Liver (tissue), 8 donors: ENCODE measurements at regions not wholly inside any gene's neighbourhood (a gene's known extent, or its start where the extent isn't known, plus 50 kb on each side); places are given as distances from the start of the nearest gene placed in this dataset.

Experiments
- DNase-seq: peaks from one replicate; pipeline ENCODE4 v3.0.0-alpha.2; 2017; ENCODE audit warnings: low spot score
- H3K27ac ChIP-seq, 2 donors: one replicate each; pipeline ENCODE4 v1.7.0; 2013; ENCODE audit warnings: inconsistent platforms in 2 of 2, low read length in 2 of 2, control low read depth in 1 of 2, low read depth in 1 of 2, mild to moderate bottlenecking in 1 of 2
- H3K27me3 ChIP-seq, 4 donors: one replicate each; pipeline versions ENCODE4 v1.6.1 to v1.7.0; 2013; ENCODE audit warnings: low read length in 3 of 4, inconsistent platforms in 1 of 4, mild to moderate bottlenecking in 1 of 4, moderate library complexity in 1 of 4; ENCODE audit not compliant: control insufficient read depth in 4 of 4, insufficient read depth in 4 of 4
- H3K36me3 ChIP-seq, 4 donors: one replicate each; pipeline versions ENCODE4 v1.6.1 to v1.7.0; 2013; ENCODE audit warnings: low read length in 3 of 4, mild to moderate bottlenecking in 3 of 4, low read depth in 1 of 4, moderate library complexity in 1 of 4; ENCODE audit not compliant: control insufficient read depth in 4 of 4, insufficient read depth in 3 of 4
- H3K4me1 ChIP-seq, 4 donors: one replicate each; pipeline versions ENCODE4 v1.6.1 to v1.7.0; 2013; ENCODE audit warnings: low read length in 3 of 4, mild to moderate bottlenecking in 3 of 4, moderate library complexity in 1 of 4; ENCODE audit not compliant: control insufficient read depth in 4 of 4, insufficient read depth in 4 of 4
- H3K4me3 ChIP-seq, 3 donors: one replicate each; pipeline versions ENCODE4 v1.6.1 to v1.7.0; 2013; ENCODE audit warnings: low read length in 3 of 3, control low read depth in 1 of 3, low read depth in 1 of 3, mild to moderate bottlenecking in 1 of 3
- H3K9ac ChIP-seq, 2 donors: one replicate each; pipeline ENCODE4 v1.7.0; 2013; ENCODE audit warnings: low read length in 2 of 2, mild to moderate bottlenecking in 2 of 2, moderate library complexity in 2 of 2, control low read depth in 1 of 2, low read depth in 1 of 2
- H3K9me3 ChIP-seq, 4 donors: one replicate each; pipeline versions ENCODE4 v1.6.1 to v1.7.0; 2013; ENCODE audit warnings: low read length in 3 of 4; ENCODE audit not compliant: control insufficient read depth in 4 of 4
- EGR1 ChIP-seq, 2 donors: IDR thresholded peaks; 2 replicates each; pipeline ENCODE4 v1.6.1; 2016 to 2018; ENCODE audit warnings: antibody characterized with exemption in 2 of 2, low read depth in 2 of 2
- FOXA1 ChIP-seq: IDR thresholded peaks from 2 replicates; pipeline ENCODE4 v1.6.1; 2016; ENCODE audit warnings: antibody characterized with exemption
- FOXA2 ChIP-seq: IDR thresholded peaks from 2 replicates; pipeline ENCODE4 v1.6.1; 2016; ENCODE audit warnings: antibody characterized with exemption
- GABPA ChIP-seq, 2 donors: IDR thresholded peaks in 1 of 2; conservative IDR thresholded peaks in 1 of 2; 2 replicates each; pipeline ENCODE4 v1.6.1; 2016; ENCODE audit warnings: antibody characterized with exemption in 2 of 2, mild to moderate bottlenecking in 1 of 2, moderate library complexity in 1 of 2
- HNF4A ChIP-seq, 2 donors: conservative IDR thresholded peaks; 2 replicates each; pipeline ENCODE4 v1.6.1; 2016; ENCODE audit warnings: antibody characterized with exemption in 2 of 2, mild to moderate bottlenecking in 2 of 2
- HNF4G ChIP-seq: IDR thresholded peaks from 2 replicates; pipeline ENCODE4 v1.6.1; 2016; ENCODE audit warnings: antibody characterized with exemption
- JUND ChIP-seq, 2 donors: IDR thresholded peaks; 2 replicates each; pipeline ENCODE4 v1.6.1; 2016; ENCODE audit warnings: antibody characterized with exemption in 2 of 2
- NR2F2 ChIP-seq: IDR thresholded peaks from 2 replicates; pipeline ENCODE4 v1.6.1; 2016; ENCODE audit warnings: antibody characterized with exemption
- RAD21 ChIP-seq, 2 donors: IDR thresholded peaks; 2 replicates each; pipeline ENCODE4 v1.6.1; 2016; ENCODE audit warnings: antibody characterized with exemption in 2 of 2, mild to moderate bottlenecking in 2 of 2
- RXRA ChIP-seq, 2 donors: IDR thresholded peaks; 2 replicates each; pipeline ENCODE4 v1.6.1; 2017 to 2018; ENCODE audit warnings: antibody characterized with exemption in 2 of 2, mild to moderate bottlenecking in 1 of 2
- SP1 ChIP-seq: IDR thresholded peaks from 2 replicates; pipeline ENCODE4 v1.6.1; 2018; ENCODE audit warnings: antibody characterized with exemption, mild to moderate bottlenecking
- TAF1 ChIP-seq: conservative IDR thresholded peaks from 2 replicates; pipeline ENCODE4 v1.6.1; 2016; ENCODE audit warnings: antibody characterized with exemption, mild to moderate bottlenecking
- YY1 ChIP-seq: IDR thresholded peaks from 2 replicates; pipeline ENCODE4 v1.6.1; 2016; ENCODE audit warnings: antibody characterized with exemption, mild to moderate bottlenecking
- WGBS: extraction: QIAGEN DNeasy Blood & Tissue Kit; methylation state at CpG from one replicate; pipeline ENCODE4 v1.1.7; 2013; 5-methylcytosine and 5-hydroxymethylcytosine counted together
- TF ChIP-seq, protein P1 (sequence below): IDR thresholded peaks from 2 replicates; pipeline ENCODE4 v1.6.1; 2016; ENCODE audit warnings: antibody characterized with exemption, mild to moderate bottlenecking
- TF ChIP-seq, protein P2 (sequence below): IDR thresholded peaks from 2 replicates; pipeline ENCODE4 v1.6.1; 2016; ENCODE audit warnings: antibody characterized with exemption
- TF ChIP-seq, protein P3 (sequence below): fragments of 150-350 bp; IDR thresholded peaks from 2 replicates; pipeline ENCODE4 v1.5.1; 2017; ENCODE audit warnings: improper control_type of control experiment, low read depth, low read length; ENCODE audit not compliant: missing input control
- TF ChIP-seq, protein P4 (sequence below): IDR thresholded peaks from 2 replicates; pipeline ENCODE4 v1.6.1; 2016; ENCODE audit warnings: antibody characterized with exemption
- TF ChIP-seq, protein P5 (sequence below): IDR thresholded peaks from 2 replicates; pipeline ENCODE4 v1.6.1; 2016; ENCODE audit warnings: antibody characterized with exemption
- donor health status: healthy.
- donor health status: healthy.
- donor health status: healthy.
- donor health status: healthy.
- donor health status: healthy.

DNA sequence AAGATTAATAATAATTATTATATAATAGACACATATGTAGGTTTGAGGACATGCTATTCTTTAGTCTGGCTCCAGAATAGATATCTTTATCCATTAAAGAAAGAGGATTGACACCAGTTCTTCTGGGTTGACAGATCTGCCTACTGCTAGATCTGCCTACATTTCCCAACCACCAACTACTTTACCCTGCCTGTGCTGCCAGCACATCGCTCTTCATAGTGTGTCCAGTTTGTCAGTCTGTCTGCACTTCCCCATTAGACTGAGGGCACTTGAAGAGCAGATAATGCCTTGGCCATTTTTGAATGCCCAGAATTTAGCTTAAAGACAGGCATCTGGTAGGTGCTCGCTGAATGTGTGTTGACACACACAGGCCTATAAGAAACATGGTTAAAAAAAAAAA lies 910.1 kb upstream of the FAT3 start:
- H3K36me3 ChIP-seq: no peaks in the 10 kb centered on the region
- TF ChIP-seq RAD21 (IDR thresholded peaks at IDR 0.05) (no peak), NR2F2 (no peak), HNF4G (no peak), GABPA (IDR thresholded peaks at IDR 0.05 in 1 of 2, conservative IDR thresholded peaks at IDR 0.05 in 1 of 2) (no peak), YY1 (no peak), EGR1 (IDR thresholded peaks at IDR 0.05; ENCODE audit: low read depth in 2 of 2) (no peak), JUND (IDR thresholded peaks at IDR 0.05) (no peak), HNF4A (conservative IDR thresholded peaks at IDR 0.05) (no peak), SP1 (no peak), FOXA1 (no peak), TAF1 (no peak), FOXA2 (no peak), RXRA (IDR thresholded peaks at IDR 0.05) (no peak)
- TF ChIP-seq, protein P1, sequence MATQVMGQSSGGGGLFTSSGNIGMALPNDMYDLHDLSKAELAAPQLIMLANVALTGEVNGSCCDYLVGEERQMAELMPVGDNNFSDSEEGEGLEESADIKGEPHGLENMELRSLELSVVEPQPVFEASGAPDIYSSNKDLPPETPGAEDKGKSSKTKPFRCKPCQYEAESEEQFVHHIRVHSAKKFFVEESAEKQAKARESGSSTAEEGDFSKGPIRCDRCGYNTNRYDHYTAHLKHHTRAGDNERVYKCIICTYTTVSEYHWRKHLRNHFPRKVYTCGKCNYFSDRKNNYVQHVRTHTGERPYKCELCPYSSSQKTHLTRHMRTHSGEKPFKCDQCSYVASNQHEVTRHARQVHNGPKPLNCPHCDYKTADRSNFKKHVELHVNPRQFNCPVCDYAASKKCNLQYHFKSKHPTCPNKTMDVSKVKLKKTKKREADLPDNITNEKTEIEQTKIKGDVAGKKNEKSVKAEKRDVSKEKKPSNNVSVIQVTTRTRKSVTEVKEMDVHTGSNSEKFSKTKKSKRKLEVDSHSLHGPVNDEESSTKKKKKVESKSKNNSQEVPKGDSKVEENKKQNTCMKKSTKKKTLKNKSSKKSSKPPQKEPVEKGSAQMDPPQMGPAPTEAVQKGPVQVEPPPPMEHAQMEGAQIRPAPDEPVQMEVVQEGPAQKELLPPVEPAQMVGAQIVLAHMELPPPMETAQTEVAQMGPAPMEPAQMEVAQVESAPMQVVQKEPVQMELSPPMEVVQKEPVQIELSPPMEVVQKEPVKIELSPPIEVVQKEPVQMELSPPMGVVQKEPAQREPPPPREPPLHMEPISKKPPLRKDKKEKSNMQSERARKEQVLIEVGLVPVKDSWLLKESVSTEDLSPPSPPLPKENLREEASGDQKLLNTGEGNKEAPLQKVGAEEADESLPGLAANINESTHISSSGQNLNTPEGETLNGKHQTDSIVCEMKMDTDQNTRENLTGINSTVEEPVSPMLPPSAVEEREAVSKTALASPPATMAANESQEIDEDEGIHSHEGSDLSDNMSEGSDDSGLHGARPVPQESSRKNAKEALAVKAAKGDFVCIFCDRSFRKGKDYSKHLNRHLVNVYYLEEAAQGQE: no peak
- TF ChIP-seq, protein P2, sequence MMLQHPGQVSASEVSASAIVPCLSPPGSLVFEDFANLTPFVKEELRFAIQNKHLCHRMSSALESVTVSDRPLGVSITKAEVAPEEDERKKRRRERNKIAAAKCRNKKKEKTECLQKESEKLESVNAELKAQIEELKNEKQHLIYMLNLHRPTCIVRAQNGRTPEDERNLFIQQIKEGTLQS: no peak
- TF ChIP-seq, protein P3, sequence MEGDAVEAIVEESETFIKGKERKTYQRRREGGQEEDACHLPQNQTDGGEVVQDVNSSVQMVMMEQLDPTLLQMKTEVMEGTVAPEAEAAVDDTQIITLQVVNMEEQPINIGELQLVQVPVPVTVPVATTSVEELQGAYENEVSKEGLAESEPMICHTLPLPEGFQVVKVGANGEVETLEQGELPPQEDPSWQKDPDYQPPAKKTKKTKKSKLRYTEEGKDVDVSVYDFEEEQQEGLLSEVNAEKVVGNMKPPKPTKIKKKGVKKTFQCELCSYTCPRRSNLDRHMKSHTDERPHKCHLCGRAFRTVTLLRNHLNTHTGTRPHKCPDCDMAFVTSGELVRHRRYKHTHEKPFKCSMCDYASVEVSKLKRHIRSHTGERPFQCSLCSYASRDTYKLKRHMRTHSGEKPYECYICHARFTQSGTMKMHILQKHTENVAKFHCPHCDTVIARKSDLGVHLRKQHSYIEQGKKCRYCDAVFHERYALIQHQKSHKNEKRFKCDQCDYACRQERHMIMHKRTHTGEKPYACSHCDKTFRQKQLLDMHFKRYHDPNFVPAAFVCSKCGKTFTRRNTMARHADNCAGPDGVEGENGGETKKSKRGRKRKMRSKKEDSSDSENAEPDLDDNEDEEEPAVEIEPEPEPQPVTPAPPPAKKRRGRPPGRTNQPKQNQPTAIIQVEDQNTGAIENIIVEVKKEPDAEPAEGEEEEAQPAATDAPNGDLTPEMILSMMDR: no peak
- TF ChIP-seq, protein P4, sequence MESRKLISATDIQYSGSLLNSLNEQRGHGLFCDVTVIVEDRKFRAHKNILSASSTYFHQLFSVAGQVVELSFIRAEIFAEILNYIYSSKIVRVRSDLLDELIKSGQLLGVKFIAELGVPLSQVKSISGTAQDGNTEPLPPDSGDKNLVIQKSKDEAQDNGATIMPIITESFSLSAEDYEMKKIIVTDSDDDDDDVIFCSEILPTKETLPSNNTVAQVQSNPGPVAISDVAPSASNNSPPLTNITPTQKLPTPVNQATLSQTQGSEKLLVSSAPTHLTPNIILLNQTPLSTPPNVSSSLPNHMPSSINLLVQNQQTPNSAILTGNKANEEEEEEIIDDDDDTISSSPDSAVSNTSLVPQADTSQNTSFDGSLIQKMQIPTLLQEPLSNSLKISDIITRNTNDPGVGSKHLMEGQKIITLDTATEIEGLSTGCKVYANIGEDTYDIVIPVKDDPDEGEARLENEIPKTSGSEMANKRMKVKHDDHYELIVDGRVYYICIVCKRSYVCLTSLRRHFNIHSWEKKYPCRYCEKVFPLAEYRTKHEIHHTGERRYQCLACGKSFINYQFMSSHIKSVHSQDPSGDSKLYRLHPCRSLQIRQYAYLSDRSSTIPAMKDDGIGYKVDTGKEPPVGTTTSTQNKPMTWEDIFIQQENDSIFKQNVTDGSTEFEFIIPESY: no peak
- TF ChIP-seq, protein P5, sequence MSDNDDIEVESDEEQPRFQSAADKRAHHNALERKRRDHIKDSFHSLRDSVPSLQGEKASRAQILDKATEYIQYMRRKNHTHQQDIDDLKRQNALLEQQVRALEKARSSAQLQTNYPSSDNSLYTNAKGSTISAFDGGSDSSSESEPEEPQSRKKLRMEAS: no peak
- WGBS: 78% methylated on average over 2 of the region's 2 CpGs

More for the DNA sequence above, 910.1 kb upstream of the FAT3 start:
- H3K27me3 ChIP-seq: no peaks in the 10 kb centered on the region
- no peak overlapping the region for H3K27ac ChIP-seq
- no peak for DNase-seq
- no peak overlapping the region for H3K4me3 ChIP-seq
- H3K4me1 ChIP-seq: no peaks in the 10 kb centered on the region
- no peaks in the 10 kb centered on the region for H3K9me3 ChIP-seq
- no peak overlapping the region for H3K9ac ChIP-seq
